ENCODE measurements at regions not wholly inside any gene's neighbourhood (a gene's known extent, or its start where the extent isn't known, plus 50 kb on each side); places are given as distances from the start of the nearest gene placed in this dataset.

- Histone ChIP-seq H3K4me1 (no peaks in the 10 kb centered on the region), H3K27ac (no peak overlapping the region), H3K27me3 (replicated peaks in 1 of 7) (no peaks in the 10 kb centered on the region), H3K9me3 (peaks cover 4 to 27% (median 20%) of the 10 kb centered on the region in 8 donors), H3K36me3 (no peaks in the 10 kb centered on the region), H3K4me3 (no peak overlapping the region)
- 83 to 90% (median 86%) methylated on average over 3 of the region's 3 CpGs for WGBS, 5 donors
- TF ChIP-seq CTCF (IDR thresholded peaks at IDR 0.05 in 8 of 11, conservative IDR thresholded peaks at IDR 0.05 in 3 of 11) (no peak), POLR2AphosphoS5 (IDR thresholded peaks at IDR 0.05) (no peak), POLR2A (IDR thresholded peaks at IDR 0.05) (no peak)
- intact Hi-C loops (cut with DNase I; ENCODE audit: low total_unique reads) = no loop called here
- DNase-seq = no peak
Observed at GRCh38 chr12:90181216-90181615, 472.6 kb upstream of the ATP2B1 start.

GRCh38 chr12:90174956-90175355 lies 466.3 kb upstream of the ATP2B1 start:
- intact Hi-C loops (cut with DNase I; ENCODE audit: low total_unique reads) = no loop called here
- Histone ChIP-seq H3K4me1 (no peaks in the 10 kb centered on the region), H3K9me3 (peaks cover 0 to 4% (median 0%) of the 10 kb centered on the region in 8 donors), H3K4me3 (no peak overlapping the region), H3K27me3 (replicated peaks in 1 of 7) (no peaks in the 10 kb centered on the region), H3K27ac (no peak overlapping the region), H3K36me3 (no peaks in the 10 kb centered on the region)
- no peak for TF ChIP-seq CTCF (IDR thresholded peaks at IDR 0.05 in 8 of 11, conservative IDR thresholded peaks at IDR 0.05 in 3 of 11)
- TF ChIP-seq POLR2A (IDR thresholded peaks at IDR 0.05) = no peak
- no peak for TF ChIP-seq POLR2AphosphoS5 (IDR thresholded peaks at IDR 0.05)
- 91 to 97% (median 95%) methylated on average over 1 of the region's 1 CpG for WGBS, 5 donors
- no peak for DNase-seq

GRCh38 chr12:90174198-90174510 lies 465.5 kb upstream of the ATP2B1 start:
- no peak overlapping the region for H3K4me3 ChIP-seq
- no peaks in the 10 kb centered on the region for H3K27me3 ChIP-seq (replicated peaks in 1 of 7)
- H3K9me3 ChIP-seq = peaks cover 0 to 4% (median 0%) of the 10 kb centered on the region in 8 donors
- H3K27ac ChIP-seq = no peak overlapping the region
- DNase-seq = no peak
- TF ChIP-seq POLR2A (IDR thresholded peaks at IDR 0.05) (no peak), CTCF (IDR thresholded peaks at IDR 0.05 in 8 of 11, conservative IDR thresholded peaks at IDR 0.05 in 3 of 11) (no peak), POLR2AphosphoS5 (IDR thresholded peaks at IDR 0.05) (no peak)
- no peaks in the 10 kb centered on the region for H3K36me3 ChIP-seq
- no peaks in the 10 kb centered on the region for H3K4me1 ChIP-seq
- WGBS, 5 donors = 38 to 70% (median 51%) methylated on average over 1 of the region's 1 CpG
- intact Hi-C loops (cut with DNase I; ENCODE audit: low total_unique reads) = no loop called here

- H3K36me3 ChIP-seq = no peaks in the 10 kb centered on the region
- H3K9me3 ChIP-seq = peaks cover 0 to 4% (median 0%) of the 10 kb centered on the region in 8 donors
- DNase-seq = no peak
- H3K27me3 ChIP-seq (replicated peaks in 1 of 7) = no peaks in the 10 kb centered on the region
- TF ChIP-seq CTCF (IDR thresholded peaks at IDR 0.05 in 8 of 11, conservative IDR thresholded peaks at IDR 0.05 in 3 of 11) = no peak
- no peak for TF ChIP-seq POLR2AphosphoS5 (IDR thresholded peaks at IDR 0.05)
- no peak for TF ChIP-seq POLR2A (IDR thresholded peaks at IDR 0.05)
- 78 to 87% (median 82%) methylated on average over 2 of the region's 2 CpGs for WGBS, 5 donors
- no peak overlapping the region for H3K4me3 ChIP-seq
- no peak overlapping the region for H3K27ac ChIP-seq
- intact Hi-C loops (cut with DNase I; ENCODE audit: low total_unique reads) = no loop called here
- no peaks in the 10 kb centered on the region for H3K4me1 ChIP-seq
Observed at GRCh38 chr12:90173499-90174197, 465.0 kb upstream of the ATP2B1 start.

Data from spleen (tissue), 11 donors.